ENCODE measurements at regions not wholly inside any gene's neighbourhood (a gene's known extent, or its start where the extent isn't known, plus 50 kb on each side); places are given as distances from the start of the nearest gene placed in this dataset.

DNA sequence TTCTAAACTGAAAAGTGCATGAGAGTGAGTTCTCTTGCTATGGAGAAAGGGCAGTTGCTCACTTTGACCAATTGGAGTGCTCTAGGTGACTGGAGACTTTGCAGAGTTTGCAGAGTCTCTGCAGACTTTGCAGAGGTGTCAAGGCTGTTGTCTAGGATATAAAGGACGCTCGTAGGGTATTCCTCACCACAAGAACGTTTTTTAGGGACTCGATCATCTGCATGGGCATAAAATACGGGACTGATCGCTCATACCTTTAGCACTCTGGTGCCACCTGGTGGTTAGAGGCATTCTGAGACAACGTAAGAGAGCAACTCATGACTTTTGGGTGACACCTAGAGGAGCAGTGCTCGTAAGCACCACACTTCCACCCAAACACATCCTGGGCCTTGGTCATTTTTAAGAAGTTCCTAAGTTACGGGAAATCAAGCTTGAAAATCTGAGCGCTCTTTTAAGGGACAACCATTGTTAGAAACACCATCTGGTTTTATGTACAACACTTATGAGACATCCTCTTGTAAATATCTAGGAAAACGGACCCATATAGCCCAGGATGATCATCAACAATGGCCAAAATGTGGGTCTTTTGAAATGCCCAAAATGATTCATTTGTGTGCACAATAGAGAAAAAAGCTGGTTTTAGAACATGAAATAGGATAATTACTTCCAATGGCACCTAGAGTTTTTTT lies 51.6 kb upstream of the XCR1 start:
- Histone ChIP-seq H3K56ac (ENCODE audit: low read length) (no peak overlapping the region), H2BK5ac (ENCODE audit: low read length) (no peak overlapping the region), H4K5ac (ENCODE audit: low read length) (no peak overlapping the region), H2BK120ac (ENCODE audit: low read depth, low read length) (no peak overlapping the region), H3K79me1 (ENCODE audit: low read length) (no peaks in the 10 kb centered on the region), H3K36me3 (ENCODE audit: control insufficient read depth, insufficient read depth, low read length) (no peaks in the 10 kb centered on the region), H3K18ac (ENCODE audit: low read length) (no peak overlapping the region), H3K4me3 (ENCODE audit: low read length) (no peak overlapping the region), H4K8ac (ENCODE audit: low read depth, low read length) (no peak overlapping the region), H3K9ac (ENCODE audit: low read length) (no peak overlapping the region), H3K4me2 (ENCODE audit: low read length) (peak overlapping the region; percentile 20), H3K27ac (ENCODE audit: low read depth, low read length) (no peak overlapping the region), H2AK5ac (ENCODE audit: low read length) (no peak overlapping the region), H3K79me2 (ENCODE audit: control insufficient read depth, insufficient read depth, low read length) (no peaks in the 10 kb centered on the region), H3K4me1 (ENCODE audit: control insufficient read depth, low read depth, low read length) (no peaks in the 10 kb centered on the region), H2BK15ac (replicated peaks; ENCODE audit: low read depth) (no peak overlapping the region), H3K23ac (ENCODE audit: low read length) (no peak overlapping the region), H3K27me3 (ENCODE audit: insufficient read depth, low read length, poor library complexity) (no peaks in the 10 kb centered on the region), H3K4ac (ENCODE audit: low read depth, low read length) (no peak overlapping the region)
- peak; percentile 96 for DNase-seq
- WGBS (ENCODE audit: extremely low coverage, insufficient coverage, low lambda C conversion rate) = no CpG with 5 or more reads among the region's 11 CpGs
